ENCODE measurements at regions not wholly inside any gene's neighbourhood (a gene's known extent, or its start where the extent isn't known, plus 50 kb on each side); places are given as distances from the start of the nearest gene placed in this dataset.
"Not testable (repeated sequence)": the region's sequence is repeated elsewhere in the genome, so short reads cannot be mapped to it uniquely, and the experiment has no call there.

DNA sequence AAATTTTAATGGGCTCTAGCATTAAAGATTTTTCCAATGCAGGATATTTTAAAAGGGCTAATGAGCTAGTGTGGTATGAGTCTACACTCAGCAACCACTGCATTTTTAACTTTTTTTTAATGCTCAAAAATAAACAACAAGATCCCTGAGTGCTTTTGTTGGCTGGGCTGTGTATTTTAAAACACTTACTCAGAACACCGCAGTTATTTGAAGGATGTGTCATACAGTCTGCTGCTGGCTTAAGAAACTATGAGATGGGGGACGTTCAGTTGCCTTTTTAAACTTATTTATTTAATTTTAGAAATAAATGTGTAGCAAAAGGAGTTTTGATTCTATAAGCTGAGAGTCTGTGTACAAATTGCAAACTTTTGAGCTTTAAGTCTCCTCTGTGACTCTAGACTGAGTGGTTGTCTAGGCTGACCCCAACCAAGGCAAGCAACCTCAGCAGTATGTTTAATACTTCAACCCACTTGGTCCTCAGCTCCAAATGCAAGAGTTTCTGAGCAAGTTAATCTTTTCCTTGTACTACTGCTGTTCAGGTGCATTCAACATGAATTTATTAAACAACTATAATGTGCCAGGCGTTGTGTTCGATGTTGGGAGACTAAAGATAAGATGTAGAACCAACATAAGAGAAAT is 278.6 kb upstream of the DIPK2B start:
- DNase-seq (ENCODE audit: low read depth): peak; percentile 70

DNA sequence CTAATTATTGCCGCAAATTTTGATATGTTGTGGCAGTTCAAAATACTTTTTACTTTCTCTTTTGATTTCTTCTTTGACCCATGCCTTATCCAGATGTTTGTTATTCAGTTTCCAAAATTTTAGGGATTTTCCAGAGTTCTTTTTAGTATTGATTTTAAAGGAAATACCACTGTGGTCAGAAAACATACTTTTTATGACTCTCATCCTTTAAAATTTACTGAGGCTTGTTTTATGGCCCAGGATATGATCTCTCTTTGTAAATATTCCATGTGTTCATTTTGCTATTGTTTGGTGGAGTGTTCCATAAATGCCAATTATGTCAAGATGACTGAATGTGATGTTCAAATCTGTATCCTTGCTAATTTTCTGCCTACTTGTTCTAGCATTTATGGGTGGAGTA is 272.3 kb upstream of the DIPK2B start:
- no peak for DNase-seq (ENCODE audit: low read depth)

DNA sequence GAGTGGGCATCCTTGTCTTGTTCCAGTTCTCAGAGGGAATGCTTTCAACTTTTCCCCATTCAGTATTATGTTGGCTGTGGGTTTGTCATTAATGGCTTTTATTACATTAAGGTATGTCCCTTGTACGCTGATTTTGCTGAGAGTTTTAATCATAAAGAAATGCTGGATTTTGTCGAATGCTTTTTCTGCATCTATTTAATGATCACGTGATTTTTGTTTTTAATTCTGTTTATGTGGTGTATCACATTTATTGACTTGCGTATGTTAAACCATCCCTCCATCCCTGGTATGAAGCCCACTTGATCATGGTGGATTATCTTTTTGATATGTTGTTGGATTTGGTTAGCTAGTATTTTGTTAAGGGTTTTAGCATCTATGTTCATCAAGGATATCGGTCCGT is 266.9 kb upstream of the DIPK2B start:
- DNase-seq (ENCODE audit: low read depth): not testable (repeated sequence)

DNA sequence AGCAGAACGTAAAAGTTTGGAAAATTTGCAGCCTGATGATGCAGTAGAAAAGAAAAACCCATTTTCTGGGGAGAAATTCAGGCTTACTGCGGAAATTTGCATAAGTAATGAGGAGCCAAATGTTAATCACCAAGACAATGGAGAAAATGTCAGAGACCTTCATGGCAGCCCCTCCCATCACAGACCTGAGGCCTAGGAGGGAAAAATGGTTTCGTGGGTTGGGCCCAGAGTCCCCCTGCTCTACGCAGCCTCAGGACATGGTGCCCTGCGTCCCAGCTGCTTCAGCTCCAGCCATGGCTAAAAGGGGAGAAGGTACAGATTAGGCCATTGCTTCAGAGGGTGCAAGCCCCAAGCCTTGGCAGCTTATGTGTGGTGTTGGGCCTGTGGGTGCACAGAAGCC is 255.1 kb upstream of the DIPK2B start:
- not testable (repeated sequence) for DNase-seq (ENCODE audit: low read depth)

DNA sequence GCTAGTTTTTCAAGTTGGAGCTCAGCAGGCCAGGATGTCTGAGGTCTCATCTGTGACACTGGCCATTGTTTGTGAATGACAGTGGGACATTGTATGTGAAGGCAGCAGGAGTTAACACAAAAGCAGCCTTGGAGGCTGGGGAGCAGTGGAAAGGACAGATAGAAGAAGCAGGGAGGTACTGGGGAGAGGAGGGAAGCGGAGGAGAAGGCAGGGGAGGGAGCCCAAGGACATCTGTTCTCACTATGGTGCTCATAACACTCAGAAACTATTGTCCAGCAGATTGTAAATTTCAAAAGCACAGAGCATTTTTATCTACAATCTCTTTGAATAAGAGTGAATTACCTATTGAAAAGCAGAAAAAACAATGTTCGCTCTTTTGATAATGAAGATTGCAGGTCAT is 253.6 kb upstream of the DIPK2B start:
- no peak for DNase-seq (ENCODE audit: low read depth)

DNA sequence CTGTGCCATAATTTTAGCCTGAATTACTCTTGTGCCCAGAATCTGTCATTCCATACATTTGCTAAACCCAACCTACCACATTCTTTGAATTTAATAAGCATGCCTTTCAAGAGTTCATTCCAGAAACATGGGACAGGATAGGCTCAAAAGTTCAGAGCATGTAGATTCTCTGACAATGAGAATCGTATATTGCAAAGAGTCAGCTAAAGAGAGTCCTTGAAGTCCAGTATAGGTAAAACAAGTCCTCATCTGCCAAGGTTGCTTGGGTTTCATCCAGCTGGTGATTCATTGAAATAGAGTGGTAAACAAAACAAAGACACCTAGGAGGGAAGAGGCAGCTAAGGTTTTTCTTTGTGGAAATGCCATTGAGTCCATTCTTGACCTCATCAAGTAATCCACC is 249.3 kb upstream of the DIPK2B start:
- DNase-seq (ENCODE audit: low read depth): no peak

DNA sequence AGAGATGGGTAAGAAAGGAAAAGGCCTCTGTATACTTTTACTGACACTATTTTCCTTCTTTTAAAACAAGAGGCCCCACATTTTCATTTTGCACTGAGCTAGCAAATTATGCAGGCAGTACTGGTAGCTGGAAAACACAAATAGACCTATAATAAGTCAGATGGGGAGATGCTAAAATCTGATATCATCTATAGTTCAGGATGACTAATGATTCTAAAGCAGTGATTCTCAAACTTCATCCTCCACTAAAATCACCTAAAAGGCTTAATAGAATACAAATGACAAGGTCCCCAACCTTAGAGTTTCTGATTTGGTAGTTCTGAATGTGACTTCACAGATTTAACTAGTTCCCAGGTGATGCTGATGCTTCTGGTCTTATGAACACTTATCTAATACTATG is 247.3 kb upstream of the DIPK2B start:
- DNase-seq (ENCODE audit: low read depth): no peak

DNA sequence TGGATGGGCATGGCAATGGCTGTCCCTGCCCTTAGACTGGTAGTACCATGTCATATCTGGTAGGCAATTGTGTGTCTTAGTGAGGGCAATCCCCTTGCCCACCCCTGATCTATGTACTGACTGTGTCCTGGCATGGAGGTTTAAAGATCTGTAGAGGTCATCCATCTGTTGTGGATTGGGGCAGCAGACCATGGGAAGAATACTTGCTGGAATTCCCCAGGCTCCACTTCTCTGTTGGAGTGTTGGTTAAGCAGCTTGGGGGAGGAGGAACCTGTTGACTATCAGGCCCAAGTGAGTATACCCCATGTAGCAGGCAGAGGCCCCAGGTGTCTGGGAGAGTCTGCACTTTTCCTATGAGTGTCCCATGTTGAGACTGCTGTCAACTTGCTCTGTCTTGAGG is 246.7 kb upstream of the DIPK2B start:
- no peak for DNase-seq (ENCODE audit: low read depth)

DNA sequence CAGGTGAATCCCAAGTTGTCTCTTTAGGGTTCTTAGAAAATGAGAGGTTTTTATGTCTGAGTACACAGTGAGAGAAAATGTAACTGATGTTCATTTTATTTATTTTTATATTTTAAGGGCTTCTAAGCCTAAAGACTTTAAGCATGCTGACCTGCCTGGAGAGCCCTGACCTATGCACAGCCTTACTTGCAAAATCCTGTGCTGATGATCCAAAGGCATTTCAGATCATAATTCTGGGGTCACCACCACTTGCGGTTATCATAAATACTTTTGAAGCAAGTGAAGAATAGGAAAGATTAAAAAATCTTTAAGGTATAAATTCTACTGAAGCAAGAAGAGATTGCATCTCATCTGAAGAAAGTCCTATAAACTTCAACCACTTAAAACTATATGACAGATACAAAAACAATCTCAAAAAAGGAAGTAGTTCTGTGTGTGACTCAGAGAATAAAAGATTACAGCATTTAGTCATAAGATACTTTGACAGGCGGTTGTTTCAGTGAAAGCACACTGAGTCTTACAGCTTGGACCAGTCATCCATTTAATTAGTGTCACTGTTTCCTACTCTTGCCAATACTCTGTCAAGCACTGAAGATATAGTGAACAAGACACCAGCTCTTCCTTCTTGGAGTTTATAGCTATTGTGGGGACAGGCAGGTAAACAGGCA is 245.2 kb upstream of the DIPK2B start:
- peak; percentile 41 for DNase-seq (ENCODE audit: low read depth)

DNA sequence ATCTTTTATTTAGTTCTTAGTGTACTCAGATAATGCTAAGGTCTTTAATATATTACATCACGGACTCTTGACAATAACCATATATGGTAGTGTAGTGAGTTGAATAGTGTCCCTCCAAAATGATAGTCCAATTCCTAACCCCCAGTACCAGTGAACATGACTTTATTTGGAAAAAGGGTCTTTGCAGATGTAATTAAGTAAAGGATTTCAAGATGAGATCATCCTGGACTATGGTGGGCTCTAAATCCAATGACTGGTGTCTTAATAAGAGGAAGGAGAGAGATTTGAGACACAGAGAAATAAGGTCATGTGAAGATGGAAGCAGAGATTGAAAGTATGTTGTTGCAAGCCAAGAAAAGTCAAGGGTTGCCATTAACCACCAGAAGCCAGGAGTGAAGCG is 236.5 kb upstream of the DIPK2B start:
- no peak for DNase-seq (ENCODE audit: low read depth)

DNA sequence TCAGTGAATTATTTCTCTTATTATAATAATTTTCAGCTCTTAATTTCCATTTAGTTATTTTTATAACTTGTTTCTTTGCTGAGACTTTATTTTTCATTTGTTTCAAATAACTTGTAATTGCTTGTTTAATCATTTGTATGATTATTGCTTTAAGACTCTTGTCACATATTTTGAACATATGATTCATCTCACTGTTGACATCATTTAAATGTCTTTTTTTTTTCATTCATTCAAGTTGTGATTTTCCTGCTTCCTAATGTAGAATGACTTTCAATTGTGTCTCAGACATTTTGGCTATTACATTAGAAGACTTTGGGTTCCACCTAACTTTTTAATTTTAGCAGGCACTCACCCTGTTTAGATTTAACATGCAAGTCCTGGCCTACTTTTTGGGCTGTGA is 234.8 kb upstream of the DIPK2B start:
- no peak for DNase-seq (ENCODE audit: low read depth)

DNA sequence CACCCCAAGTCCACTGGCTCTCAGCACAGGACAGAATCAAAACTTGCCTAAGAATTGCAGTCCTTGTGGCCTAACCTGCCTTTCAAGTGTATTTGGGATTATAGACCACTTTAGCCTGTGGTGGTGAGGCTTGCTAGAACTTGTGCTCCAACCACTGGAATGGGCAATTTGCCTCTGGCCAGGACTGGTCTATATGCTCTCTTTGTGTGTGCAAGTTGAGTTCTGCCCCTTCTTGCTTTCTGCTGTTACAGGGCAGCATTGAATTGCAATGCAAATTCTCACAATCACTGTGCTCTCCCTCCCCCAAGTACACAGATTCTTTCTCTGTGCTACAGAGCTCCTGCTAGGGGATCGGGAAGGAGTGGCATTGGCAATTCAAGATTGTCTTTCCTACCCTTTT is 233.6 kb upstream of the DIPK2B start:
- DNase-seq (ENCODE audit: low read depth): no peak

DNA sequence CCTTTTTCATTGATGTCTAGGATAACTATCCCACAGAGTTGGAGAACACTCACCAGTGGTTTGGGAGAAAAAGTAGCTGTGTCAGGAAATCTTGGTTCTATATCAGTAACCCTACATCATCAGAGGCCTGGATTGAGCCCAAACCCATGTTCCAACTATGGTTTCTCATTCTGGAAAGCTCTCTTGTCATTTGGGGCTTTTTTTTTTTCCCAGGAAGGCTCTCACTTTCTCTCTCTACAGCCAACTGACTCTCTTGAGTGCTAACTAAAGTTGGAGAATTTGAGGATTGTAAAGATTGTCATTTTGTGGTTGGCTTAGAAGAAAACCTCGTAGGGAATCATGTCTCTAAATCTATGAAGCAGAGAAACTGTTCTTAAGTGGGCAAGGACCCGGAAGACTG is 228.2 kb upstream of the DIPK2B start:
- no peak for DNase-seq (ENCODE audit: low read depth)

DNA sequence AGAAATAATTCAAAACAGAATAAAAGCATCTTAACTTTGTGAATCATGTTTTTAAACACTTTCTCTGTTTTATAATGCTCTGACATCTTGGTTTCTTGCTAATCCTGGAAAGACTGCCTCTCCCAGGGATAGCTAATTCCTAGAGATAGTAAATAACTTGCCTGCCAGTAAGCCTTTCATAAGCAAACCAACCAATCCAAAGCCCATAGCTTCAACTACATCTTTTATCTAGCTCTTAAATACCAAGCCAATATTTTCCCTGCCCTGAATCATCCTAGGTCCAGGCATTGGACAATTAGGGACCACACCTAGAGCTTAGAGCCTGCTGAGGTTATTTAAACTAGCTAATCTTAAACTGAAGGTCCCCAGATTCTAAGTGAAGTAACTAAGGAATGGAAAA is 223.7 kb upstream of the DIPK2B start:
- no peak for DNase-seq (ENCODE audit: low read depth)

DNA sequence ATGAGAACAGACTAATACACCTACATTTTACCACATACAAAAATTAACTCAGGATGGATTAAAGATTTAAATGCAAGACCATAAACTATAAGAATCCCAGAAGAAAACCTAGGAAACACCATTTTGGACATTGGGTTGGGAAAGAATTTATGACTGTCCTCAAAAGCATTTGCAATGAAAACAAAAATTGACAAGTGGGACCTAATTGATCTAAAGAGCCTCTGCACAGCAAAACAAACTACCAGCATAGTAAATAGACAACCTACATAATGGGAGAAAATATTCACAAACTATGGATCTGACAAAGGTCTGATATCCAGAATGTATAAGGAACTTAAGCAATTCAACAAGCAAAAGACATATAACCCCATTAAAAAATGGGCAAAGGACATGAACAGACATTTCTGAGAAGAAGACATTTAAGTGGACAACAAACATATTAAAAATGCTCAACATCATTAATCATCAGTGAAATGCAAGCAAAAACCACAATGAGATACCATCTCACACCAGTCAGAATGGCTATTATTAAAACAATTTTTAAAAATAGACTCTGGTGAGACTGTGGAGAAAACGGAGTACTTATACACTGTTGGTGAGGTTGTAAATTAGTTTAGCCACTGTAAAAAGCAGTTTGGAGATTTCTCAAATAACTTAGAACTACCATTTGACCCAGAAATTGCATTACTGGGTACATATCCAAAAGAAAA is 221.7 kb upstream of the DIPK2B start:
- DNase-seq (ENCODE audit: low read depth): no peak

DNA sequence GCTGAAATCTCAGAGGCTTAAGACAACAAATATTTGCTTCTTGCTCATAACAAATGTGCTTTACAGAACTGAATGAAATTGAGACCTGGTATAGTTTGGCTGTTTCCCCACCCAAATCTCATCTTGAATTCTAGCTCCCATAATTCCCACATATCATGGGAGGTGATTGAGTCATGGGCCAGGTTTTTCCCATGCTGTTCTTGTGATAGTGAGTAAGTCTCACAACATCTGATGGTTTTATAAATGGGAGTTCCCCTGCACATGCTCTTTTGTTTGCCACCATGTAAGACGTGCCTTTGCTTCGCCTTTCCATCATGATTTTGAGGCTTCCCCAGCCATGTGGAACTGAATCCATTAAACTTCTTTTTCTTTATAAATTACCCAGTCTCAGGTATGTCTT is 221.1 kb upstream of the DIPK2B start:
- DNase-seq (ENCODE audit: low read depth): no peak

DNA sequence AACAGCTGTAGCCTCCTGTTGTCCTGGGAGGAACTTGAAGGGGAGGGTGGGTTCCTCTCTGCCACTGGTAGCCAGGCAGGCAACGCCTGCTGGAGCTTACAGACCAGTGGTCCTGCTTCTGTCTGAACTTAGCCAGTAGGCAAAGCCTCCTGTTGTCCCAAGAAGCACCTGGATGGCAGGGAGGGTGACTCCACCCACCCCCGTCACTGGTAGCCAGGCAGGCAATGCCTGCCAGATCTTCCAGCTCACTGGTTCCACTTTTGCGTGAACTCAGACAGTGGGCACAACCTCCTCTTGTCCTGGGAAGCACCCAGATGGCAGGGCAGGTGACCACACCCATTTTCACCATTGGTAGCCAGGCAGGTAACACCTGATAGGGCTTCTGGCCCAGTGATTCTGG is 203.5 kb upstream of the DIPK2B start:
- no peak for DNase-seq (ENCODE audit: low read depth)

DNA sequence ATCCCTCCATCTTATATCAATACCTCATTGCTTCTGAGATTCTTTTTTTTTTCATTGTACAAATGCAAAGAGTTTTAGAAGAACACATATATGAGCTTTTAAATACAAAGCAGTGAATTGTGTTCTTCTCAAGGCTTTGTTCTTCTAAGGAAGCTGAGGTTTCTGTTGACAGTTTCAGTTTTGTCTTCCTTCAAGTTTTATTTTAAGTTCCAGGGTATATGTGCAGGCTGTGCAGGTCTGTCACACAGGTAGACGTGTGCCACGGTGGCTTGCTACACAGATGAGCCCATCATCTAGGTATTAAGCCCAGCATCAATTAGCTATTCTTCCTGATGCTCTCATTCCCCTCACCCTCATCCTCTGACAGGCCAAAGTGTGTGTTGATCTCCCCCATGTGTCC is 201.2 kb upstream of the DIPK2B start:
- no peak for DNase-seq (ENCODE audit: low read depth)

DNA sequence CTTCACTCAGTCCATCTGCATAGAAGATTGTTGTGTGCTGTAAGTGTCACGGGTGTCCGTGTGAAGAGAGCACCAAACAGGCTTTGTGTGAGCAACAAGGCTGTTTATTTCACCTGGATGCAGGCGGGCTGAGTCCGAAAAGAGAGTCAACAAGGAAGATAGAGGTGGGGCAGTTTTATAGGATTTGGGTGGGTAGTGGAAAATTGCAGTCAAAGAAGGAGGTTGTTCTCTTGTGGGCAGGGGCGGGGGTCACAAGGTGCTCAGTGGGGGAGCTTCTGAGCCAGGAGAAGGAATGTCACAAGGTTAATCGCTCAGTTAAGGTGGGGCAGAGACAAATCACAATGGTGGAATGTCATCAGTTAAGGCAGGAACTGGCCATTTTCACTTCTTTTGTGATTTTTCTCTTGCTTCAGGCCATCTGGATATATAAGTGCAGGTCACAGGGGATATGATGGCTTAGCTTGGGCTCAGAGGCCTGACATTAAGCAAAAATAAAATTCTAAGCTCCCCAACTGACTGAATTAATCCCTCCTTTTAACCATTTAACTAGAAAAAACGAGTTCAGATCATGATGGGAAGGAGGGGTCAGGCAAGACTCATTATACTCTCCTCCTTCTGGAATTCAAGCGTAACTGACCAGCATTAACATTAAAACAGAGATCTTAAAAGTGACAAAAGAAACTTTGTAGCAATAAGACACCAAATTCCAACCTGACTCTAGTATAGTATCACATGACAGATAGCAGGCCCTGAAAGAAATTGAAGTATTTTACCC is 200.5 kb upstream of the DIPK2B start:
- DNase-seq (ENCODE audit: low read depth): not testable (repeated sequence)

DNA sequence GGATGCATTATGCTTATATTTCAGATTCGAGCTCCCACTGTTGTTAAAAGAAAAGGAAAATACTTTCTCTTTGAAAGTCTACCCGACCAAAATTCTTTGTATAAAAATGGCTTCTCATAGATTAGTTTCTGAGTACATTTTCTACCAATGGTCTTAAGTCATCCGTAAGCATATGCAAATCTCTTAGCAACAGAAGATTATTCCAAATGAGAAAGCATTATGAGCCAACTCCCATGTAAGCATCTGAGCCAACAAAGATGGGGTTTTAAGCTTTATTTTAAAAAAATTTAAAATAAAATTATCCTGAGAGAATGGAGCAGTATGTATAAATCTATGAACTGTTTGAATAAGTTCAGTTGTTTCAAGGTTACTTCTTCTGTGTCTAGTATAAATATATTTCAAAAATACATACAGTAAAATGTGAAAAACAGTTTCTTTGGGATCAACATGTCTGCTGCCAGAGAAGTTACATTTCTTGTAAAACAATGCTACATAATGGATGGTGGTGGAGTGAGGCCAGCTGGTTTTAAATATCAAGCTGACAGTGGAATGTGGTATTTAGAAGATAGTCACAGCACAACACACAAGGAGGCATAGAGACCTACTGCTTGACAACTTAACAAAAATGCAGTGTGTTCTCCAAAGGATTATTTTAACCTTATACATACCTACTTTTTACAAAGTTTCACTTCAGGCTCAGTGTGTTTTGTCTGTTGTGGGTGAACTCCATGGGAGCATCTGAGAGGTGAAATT is 199.5 kb upstream of the DIPK2B start:
- no peak for DNase-seq (ENCODE audit: low read depth)

DNA sequence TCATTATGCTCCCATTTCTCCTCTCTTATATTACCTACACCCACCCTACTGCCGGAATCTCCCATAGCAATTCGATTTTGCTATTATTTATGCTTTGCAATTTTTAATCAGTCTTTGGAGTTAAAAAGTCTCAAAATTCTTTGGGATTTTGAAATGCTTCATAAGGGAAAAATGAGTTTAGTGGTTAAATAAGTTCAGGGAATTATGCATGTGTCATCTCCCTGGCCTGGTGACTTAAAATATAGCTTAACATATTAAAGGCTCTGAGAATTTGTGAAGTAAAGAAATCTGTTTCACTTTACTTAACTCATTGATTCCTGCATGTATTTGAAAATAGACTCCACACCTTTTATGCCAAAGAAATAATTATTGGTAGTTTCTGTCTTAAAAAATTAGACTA is 185.1 kb upstream of the DIPK2B start:
- no peak for DNase-seq (ENCODE audit: low read depth)

DNA sequence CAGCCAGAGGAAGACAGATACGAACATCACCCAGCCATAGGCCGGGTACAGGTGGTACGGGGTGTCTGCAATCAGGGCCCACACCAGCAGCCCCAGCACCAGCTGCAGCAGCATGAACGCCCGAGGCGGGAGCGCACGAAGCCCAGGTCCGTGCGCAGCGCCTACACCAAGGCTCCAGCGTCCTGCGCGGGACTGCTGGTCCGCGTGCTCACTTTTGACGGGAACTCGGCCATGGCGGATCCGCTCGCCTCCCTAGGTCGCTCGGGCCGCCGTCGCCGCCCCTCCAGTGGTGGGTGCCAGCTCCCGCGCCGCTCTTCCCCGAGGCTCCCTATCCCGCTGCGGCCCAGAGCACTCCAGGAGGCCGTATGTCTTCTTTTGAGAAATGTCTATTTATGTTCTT is 181.2 kb upstream of the DIPK2B start:
- DNase-seq (ENCODE audit: low read depth): no peak
